Cardiac muscle cell (in vitro differentiated cells and primary cell): ENCODE measurements at regions not wholly inside any gene's neighbourhood (a gene's known extent, or its start where the extent isn't known, plus 50 kb on each side); places are given as distances from the start of the nearest gene placed in this dataset.

ENCODE experiments used
- DNase-seq, 2 donors: peaks; one replicate each; pipeline versions ENCODE4 v3.0.0 to v3.0.0-alpha.2; 2010 to 2017; ENCODE audit warnings: low read depth in 1 of 2, low spot score in 1 of 2
- H3K27ac ChIP-seq: fragments of 200-600 bp; sonication (generic); 2 replicates; pipeline ENCODE4 v1.5.1; 2016
- H3K27me3 ChIP-seq: fragments of 200-600 bp; sonication (generic); 2 replicates; pipeline ENCODE4 v1.6.0; 2016; ENCODE audit warnings: control low read depth
- H3K36me3 ChIP-seq: fragments of 200-600 bp; sonication (generic); 2 replicates; pipeline ENCODE4 v1.5.1; 2016; ENCODE audit warnings: control low read depth
- H3K4me1 ChIP-seq: fragments of 200-600 bp; sonication (generic); 2 replicates; pipeline ENCODE4 v1.8.1; 2017; ENCODE audit warnings: low read depth, mild to moderate bottlenecking, mixed run types
- H3K4me3 ChIP-seq: fragments of 200-600 bp; sonication (generic); 2 replicates; pipeline ENCODE4 v1.5.1; 2016; ENCODE audit warnings: mild to moderate bottlenecking
- H3K9me3 ChIP-seq: fragments of 200-600 bp; sonication (generic); 2 replicates; pipeline ENCODE4 v1.5.1; 2017; ENCODE audit warnings: low read depth, mild to moderate bottlenecking, control low read depth
- TF ChIP-seq, protein P1 (sequence below): IDR thresholded peaks from 2 replicates; pipeline ENCODE4 v1.5.1; 2012; ENCODE audit warnings: low read depth, mild to moderate bottlenecking, low read length

DNA sequence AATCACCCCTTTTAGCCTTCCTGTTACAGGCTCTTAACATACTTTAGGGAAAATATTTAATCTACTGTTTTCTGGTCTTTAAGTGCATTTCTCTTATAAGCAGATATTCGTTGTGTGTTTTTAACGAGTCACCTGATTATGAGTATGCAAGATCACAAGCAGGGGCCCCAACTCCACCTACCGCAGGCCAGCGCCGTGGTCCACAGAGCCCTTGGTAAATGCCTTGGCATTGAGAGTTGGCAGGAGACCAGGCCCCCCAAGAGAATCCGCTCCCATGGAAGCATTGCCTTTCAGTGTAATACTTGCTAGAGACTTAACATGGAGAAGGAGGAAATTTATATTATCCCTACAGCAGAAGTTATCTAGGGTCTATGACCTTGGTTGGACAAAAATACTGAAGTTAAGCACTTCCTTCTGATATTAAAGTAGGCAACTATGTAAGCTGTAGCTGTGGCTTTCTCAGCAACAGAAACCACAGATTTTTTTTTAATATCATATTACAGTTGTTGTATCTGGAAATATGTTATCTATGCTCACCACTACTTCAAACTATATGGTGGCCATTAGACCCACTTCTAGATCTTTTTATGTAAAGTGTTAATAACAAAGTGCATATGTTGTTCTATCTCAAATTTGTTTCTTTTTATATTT, 241.8 kb upstream of the MGAT5 start:
- no peaks in the 10 kb centered on the region for H3K27me3 ChIP-seq
- H3K36me3 ChIP-seq = no peaks in the 10 kb centered on the region
- no peaks in the 10 kb centered on the region for H3K9me3 ChIP-seq
- TF ChIP-seq, protein P1, sequence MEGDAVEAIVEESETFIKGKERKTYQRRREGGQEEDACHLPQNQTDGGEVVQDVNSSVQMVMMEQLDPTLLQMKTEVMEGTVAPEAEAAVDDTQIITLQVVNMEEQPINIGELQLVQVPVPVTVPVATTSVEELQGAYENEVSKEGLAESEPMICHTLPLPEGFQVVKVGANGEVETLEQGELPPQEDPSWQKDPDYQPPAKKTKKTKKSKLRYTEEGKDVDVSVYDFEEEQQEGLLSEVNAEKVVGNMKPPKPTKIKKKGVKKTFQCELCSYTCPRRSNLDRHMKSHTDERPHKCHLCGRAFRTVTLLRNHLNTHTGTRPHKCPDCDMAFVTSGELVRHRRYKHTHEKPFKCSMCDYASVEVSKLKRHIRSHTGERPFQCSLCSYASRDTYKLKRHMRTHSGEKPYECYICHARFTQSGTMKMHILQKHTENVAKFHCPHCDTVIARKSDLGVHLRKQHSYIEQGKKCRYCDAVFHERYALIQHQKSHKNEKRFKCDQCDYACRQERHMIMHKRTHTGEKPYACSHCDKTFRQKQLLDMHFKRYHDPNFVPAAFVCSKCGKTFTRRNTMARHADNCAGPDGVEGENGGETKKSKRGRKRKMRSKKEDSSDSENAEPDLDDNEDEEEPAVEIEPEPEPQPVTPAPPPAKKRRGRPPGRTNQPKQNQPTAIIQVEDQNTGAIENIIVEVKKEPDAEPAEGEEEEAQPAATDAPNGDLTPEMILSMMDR = no peak
- H3K4me1 ChIP-seq = peaks cover 4% of the 10 kb centered on the region
- H3K27ac ChIP-seq = no peak overlapping the region
- no peak overlapping the region for H3K4me3 ChIP-seq
- no peak for DNase-seq

DNA sequence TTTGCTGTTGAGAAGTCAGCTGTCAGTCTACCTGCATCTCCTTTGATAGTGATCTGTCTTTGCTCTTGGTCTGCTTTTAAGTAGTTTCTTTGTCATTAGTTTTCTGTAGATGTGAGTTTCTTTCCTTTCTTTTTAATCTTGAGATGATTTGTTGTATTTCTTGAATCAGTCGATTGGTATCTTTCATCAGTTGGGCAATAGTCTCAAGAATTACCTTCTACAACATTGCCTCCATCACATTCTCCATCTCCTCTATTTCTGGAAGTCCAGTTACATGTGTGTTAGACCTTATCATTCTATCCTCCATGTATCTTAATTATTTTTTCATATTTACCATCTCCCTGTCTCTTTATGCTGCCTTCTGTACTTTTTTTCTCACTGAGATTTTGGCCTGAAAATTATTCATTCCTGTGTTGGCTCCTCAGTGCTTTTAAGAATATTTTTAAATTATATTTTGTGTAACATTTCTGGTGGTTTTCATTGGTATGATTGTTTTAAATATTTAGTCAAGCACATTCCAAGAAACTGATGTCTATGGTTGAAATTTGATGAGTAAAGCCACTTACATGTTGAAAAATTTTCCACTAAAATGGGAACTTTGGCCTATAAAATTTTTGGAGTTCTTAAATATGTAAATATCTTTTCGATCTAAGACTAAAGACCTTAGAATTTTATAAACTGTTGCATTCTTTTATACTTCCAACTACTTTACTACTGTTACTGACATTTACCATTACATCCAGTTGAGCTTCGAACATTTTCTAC, 239.5 kb upstream of the MGAT5 start:
- H3K9me3 ChIP-seq = no peaks in the 10 kb centered on the region
- no peak overlapping the region for H3K4me3 ChIP-seq
- no peak overlapping the region for H3K27ac ChIP-seq
- no peaks in the 10 kb centered on the region for H3K27me3 ChIP-seq
- no peaks in the 10 kb centered on the region for H3K4me1 ChIP-seq
- no peak for DNase-seq
- no peaks in the 10 kb centered on the region for H3K36me3 ChIP-seq
- TF ChIP-seq, protein P1 = no peak

DNA sequence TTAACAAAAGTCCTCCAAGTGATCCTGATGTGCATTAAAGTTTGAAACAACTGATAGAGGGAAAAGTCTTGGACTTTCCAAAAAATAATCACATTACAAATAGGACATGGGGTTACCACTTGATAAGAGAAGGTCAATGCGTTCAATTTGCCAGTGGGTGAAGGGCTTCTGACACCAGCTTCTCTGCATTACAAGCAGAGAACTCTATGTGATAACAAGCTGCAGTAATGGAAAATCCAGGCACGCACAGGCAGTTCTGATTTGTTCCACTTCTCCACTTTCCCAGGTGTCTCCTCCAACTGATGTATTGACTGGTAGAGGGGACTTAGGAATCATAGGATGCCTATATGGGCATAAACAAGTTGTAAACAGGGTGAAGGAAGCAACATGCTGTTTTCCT, 234.0 kb upstream of the MGAT5 start:
- peak in 1 of 2 donors; percentile 65 for DNase-seq
- TF ChIP-seq, protein P1 = no peak
- no peaks in the 10 kb centered on the region for H3K27me3 ChIP-seq
- H3K36me3 ChIP-seq = no peaks in the 10 kb centered on the region
- H3K9me3 ChIP-seq = no peaks in the 10 kb centered on the region
- no peak overlapping the region for H3K27ac ChIP-seq
- H3K4me3 ChIP-seq = no peak overlapping the region
- H3K4me1 ChIP-seq = no peaks in the 10 kb centered on the region

- no peaks in the 10 kb centered on the region for H3K9me3 ChIP-seq
- no peaks in the 10 kb centered on the region for H3K4me1 ChIP-seq
- no peaks in the 10 kb centered on the region for H3K36me3 ChIP-seq
- no peak overlapping the region for H3K27ac ChIP-seq
- H3K4me3 ChIP-seq = no peak overlapping the region
- H3K27me3 ChIP-seq = no peaks in the 10 kb centered on the region
- TF ChIP-seq, protein P1 = no peak
- DNase-seq = no peak
Observed at GRCh38 chr2:134020608-134021007, 233.3 kb upstream of the MGAT5 start.

GRCh38 chr2:134021830-134022524, 231.9 kb upstream of the MGAT5 start:
- H3K27ac ChIP-seq = no peak overlapping the region
- TF ChIP-seq, protein P1 = no peak
- H3K36me3 ChIP-seq = no peaks in the 10 kb centered on the region
- H3K27me3 ChIP-seq = no peaks in the 10 kb centered on the region
- no peak overlapping the region for H3K4me3 ChIP-seq
- no peaks in the 10 kb centered on the region for H3K9me3 ChIP-seq
- no peak for DNase-seq
- H3K4me1 ChIP-seq = no peaks in the 10 kb centered on the region
